Prostate gland (tissue), 2 donors: ENCODE measurements at regions not wholly inside any gene's neighbourhood (a gene's known extent, or its start where the extent isn't known, plus 50 kb on each side); places are given as distances from the start of the nearest gene placed in this dataset.

Source experiments
- DNase-seq: peaks from one replicate; pipeline ENCODE4 v3.0.0-alpha.2; 2019; ENCODE audit warnings: low spot score
- H3K27ac ChIP-seq, 2 donors: fragments of 200-600 bp; sonication (generic); 2 replicates each; pipeline ENCODE4 v1.5.1; 2017 to 2019
- H3K27me3 ChIP-seq: fragments of 200-600 bp; sonication (generic); replicated peaks from 2 replicates; pipeline ENCODE4 v1.5.1; 2019; ENCODE audit not compliant: insufficient read depth
- H3K36me3 ChIP-seq, 2 donors: fragments of 200-600 bp; sonication (generic); 1 replicate in 1 of 2; 2 replicates in 1 of 2; pipeline versions ENCODE4 v1.5.1 to v1.8.1; 2017 to 2019
- H3K4me1 ChIP-seq: fragments of 200-600 bp; sonication (generic); replicated peaks from 2 replicates; pipeline ENCODE4 v1.5.1; 2019
- H3K4me3 ChIP-seq, 2 donors: fragments of 200-600 bp; sonication (generic); 2 replicates each; pipeline ENCODE4 v1.5.1; 2017 to 2019
- H3K9me3 ChIP-seq: fragments of 200-600 bp; sonication (generic); 2 replicates; pipeline ENCODE4 v1.5.1; 2017
- POLR2A ChIP-seq: fragments of 450-650 bp; IDR thresholded peaks from one replicate; pipeline ENCODE4 v1.6.1; 2016; ENCODE audit warnings: antibody characterized with exemption, mild to moderate bottlenecking
- POLR2AphosphoS5 ChIP-seq: sonication (generic); formaldehyde crosslinking; IDR thresholded peaks from one replicate; pipeline ENCODE4 v1.6.1; 2017; ENCODE audit warnings: antibody characterized with exemption
- WGBS: methylation state at CpG from one replicate; pipeline ENCODE4 v1.1.5; 2018; 5-methylcytosine and 5-hydroxymethylcytosine counted together
- intact Hi-C: fragments of 100-400 bp; cut with DNase I; formaldehyde crosslinking; loops from one replicate; pipeline ENCODE4 v1.14.2; 2022
- TF ChIP-seq, protein P1 (sequence below), 4 experiments: fragments of 200-600 bp in 2 of 4; fragments of 450-650 bp in 2 of 4; sonication (generic) in 2 of 4; IDR thresholded peaks; 1 replicate in 3 of 4; 2 replicates in 1 of 4; pipeline ENCODE4 v1.5.1; 2016 to 2019; ENCODE audit warnings: antibody characterized with exemption in 4 of 4, mild to moderate bottlenecking in 2 of 4, moderate library complexity in 2 of 4

DNA sequence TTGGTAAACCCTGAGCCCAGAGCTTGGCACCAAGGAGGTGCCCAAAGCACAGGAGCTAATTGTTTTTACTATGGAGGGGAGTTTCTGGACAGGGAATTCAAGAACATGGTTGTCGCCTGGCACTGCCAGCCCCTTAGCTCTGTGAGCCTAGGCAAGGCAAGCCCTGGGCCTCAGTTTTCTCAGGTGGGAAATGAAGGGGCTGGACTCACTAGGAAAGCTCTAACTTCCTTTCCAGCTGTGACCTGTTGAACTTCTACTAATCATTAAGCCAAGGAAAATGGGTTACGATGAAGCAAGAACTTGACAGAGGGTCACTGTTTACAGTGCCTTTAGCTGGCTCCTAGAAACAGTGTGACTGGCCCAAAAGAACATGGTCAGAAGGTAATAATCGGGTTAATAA lies 277.2 kb downstream of the SHQ1 start:
- Histone ChIP-seq H3K27me3 (no peaks in the 10 kb centered on the region), H3K36me3 (no peaks in the 10 kb centered on the region), H3K27ac (no peak overlapping the region), H3K4me3 (no peak overlapping the region), H3K9me3 (no peaks in the 10 kb centered on the region), H3K4me1 (no peaks in the 10 kb centered on the region)
- WGBS: 94% methylated on average over 3 of the region's 3 CpGs
- intact Hi-C loops: no loop called here
- TF ChIP-seq POLR2AphosphoS5: no peak
- TF ChIP-seq, protein P1, sequence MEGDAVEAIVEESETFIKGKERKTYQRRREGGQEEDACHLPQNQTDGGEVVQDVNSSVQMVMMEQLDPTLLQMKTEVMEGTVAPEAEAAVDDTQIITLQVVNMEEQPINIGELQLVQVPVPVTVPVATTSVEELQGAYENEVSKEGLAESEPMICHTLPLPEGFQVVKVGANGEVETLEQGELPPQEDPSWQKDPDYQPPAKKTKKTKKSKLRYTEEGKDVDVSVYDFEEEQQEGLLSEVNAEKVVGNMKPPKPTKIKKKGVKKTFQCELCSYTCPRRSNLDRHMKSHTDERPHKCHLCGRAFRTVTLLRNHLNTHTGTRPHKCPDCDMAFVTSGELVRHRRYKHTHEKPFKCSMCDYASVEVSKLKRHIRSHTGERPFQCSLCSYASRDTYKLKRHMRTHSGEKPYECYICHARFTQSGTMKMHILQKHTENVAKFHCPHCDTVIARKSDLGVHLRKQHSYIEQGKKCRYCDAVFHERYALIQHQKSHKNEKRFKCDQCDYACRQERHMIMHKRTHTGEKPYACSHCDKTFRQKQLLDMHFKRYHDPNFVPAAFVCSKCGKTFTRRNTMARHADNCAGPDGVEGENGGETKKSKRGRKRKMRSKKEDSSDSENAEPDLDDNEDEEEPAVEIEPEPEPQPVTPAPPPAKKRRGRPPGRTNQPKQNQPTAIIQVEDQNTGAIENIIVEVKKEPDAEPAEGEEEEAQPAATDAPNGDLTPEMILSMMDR (IDR thresholded peaks at IDR 0.05): no peak
- no peak for TF ChIP-seq POLR2A
- DNase-seq: no peak

DNA sequence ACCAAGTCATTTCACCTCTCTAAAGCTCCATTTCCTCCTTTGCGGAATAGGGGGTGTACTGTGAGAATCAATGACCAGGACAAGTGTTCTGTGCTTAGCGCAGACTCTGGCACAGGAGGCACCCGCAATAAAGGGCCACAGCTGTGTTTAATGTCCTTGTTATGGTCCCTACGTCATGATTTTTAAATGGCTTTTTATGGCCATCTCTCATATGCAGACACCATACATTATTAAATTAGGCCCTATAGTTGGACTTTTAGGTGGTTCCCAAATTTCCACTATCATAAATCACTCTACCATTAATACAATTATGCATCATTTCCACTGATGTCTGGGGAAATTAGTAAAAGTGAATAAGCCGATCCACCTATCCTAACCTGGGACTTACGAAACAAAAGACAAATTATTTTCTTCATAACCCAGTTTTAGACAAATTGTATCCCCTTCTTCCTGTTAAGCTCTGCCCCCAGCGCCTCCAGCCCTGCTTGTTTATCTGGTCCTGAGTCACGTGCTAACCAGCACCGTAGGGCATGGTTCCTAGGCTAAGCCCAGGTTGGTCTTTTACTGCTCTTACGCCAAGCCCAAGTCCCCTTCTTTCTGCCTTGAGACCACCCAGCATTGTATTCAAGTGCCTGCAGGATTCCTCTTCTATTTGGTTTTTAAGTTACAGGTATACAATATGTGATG lies 278.3 kb downstream of the SHQ1 start:
- Histone ChIP-seq H3K27ac (no peak overlapping the region), H3K36me3 (no peaks in the 10 kb centered on the region), H3K4me3 (no peak overlapping the region), H3K27me3 (no peaks in the 10 kb centered on the region), H3K9me3 (no peaks in the 10 kb centered on the region), H3K4me1 (no peaks in the 10 kb centered on the region)
- TF ChIP-seq, protein P1 (IDR thresholded peaks at IDR 0.05): no peak
- TF ChIP-seq POLR2AphosphoS5 (no peak), POLR2A (no peak)
- no peak for DNase-seq
- intact Hi-C loops: no loop called here
- 93% methylated on average over 10 of the region's 10 CpGs for WGBS

DNA sequence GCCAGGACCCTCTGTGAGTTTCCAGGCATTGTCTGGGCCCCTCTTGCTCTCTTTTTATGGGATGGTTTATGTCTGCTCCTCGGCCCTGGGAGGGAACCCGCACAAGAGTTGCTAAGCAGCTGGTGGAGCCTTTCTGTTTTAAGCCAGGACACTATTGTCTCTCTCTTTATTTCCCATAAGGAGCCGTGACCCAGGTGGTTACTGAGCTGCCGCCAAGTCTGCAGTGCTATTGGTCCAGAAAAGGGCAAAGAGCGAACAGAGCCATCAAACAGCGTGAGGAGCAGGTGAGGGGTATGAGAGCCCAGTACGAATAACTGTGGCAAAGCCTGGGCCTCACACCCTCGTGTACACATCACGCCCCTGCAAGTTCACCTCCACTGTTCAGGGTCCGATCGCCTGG lies 280.2 kb downstream of the SHQ1 start:
- DNase-seq: no peak
- TF ChIP-seq, protein P1 (IDR thresholded peaks at IDR 0.05): no peak
- TF ChIP-seq POLR2A (no peak), POLR2AphosphoS5 (no peak)
- WGBS: 70% methylated on average over 11 of the region's 11 CpGs
- no peaks in the 10 kb centered on the region for H3K9me3 ChIP-seq
- H3K27ac ChIP-seq: no peak overlapping the region
- no peaks in the 10 kb centered on the region for H3K4me1 ChIP-seq
- H3K36me3 ChIP-seq: no peaks in the 10 kb centered on the region
- no peak overlapping the region for H3K4me3 ChIP-seq
- intact Hi-C loops: no loop called here
- no peaks in the 10 kb centered on the region for H3K27me3 ChIP-seq

DNA sequence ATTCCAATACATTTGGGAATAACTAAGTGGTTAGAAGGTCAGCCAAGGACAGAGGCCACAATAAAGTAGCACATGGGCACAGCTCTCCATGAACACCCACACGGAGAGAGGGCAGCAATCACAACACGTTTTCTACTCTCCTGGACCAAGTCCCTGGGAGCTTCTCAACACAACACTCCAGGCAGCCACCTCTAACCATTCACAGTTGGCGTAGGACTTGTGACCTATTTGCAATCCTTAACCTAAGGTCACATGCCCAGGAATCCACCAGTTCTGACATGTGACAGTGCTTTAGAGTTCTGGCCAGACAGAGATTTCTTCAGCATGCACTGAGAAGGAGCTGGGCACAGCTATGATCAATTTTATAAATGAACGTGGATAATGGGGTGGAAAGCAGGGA lies 280.8 kb downstream of the SHQ1 start:
- 84% methylated on average over 4 of the region's 4 CpGs for WGBS
- H3K27me3 ChIP-seq: no peaks in the 10 kb centered on the region
- no peak overlapping the region for H3K27ac ChIP-seq
- TF ChIP-seq, protein P1 (IDR thresholded peaks at IDR 0.05): no peak
- TF ChIP-seq POLR2AphosphoS5: no peak
- TF ChIP-seq POLR2A: no peak
- intact Hi-C loops: no loop called here
- H3K4me1 ChIP-seq: no peaks in the 10 kb centered on the region
- no peak overlapping the region for H3K4me3 ChIP-seq
- DNase-seq: no peak
- no peaks in the 10 kb centered on the region for H3K36me3 ChIP-seq
- no peaks in the 10 kb centered on the region for H3K9me3 ChIP-seq

DNA sequence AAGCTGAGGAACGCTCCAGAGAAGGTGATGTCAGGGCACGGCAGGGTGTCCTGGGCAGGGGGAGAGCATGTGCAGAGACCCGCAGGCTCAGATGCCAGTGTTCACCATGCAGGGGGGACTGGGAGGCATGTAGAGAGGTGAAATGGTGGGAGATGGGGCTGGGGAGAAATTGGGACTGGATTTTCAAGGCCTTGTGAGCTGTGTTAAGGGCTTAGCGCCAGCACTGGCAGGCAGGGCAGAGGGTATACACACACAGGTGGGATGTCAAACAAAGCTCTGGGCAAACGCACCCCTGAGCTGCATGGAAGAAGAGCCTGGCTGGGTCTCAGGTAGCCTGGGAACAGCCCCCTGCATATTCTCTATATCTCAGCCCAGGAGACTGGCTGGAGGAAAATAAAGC lies 282.7 kb downstream of the SHQ1 start:
- WGBS: 91% methylated on average over 5 of the region's 5 CpGs
- no peak for DNase-seq
- no peak overlapping the region for H3K27ac ChIP-seq
- H3K27me3 ChIP-seq: no peaks in the 10 kb centered on the region
- intact Hi-C loops: no loop called here
- H3K9me3 ChIP-seq: no peaks in the 10 kb centered on the region
- no peak overlapping the region for H3K4me3 ChIP-seq
- TF ChIP-seq POLR2AphosphoS5 (no peak), POLR2A (no peak)
- TF ChIP-seq, protein P1 (IDR thresholded peaks at IDR 0.05): no peak
- H3K36me3 ChIP-seq: no peaks in the 10 kb centered on the region
- no peaks in the 10 kb centered on the region for H3K4me1 ChIP-seq
